ENCODE measurements at regions not wholly inside any gene's neighbourhood (a gene's known extent, or its start where the extent isn't known, plus 50 kb on each side); places are given as distances from the start of the nearest gene placed in this dataset.

- ChIA-PET CTCF (interaction anchor here (0.7 to 0.8 kb wide), 2 partner anchors 12 to 32 kb away, joined by 3 to 5 read pairs; no protein-coding TSS in a partner anchor), POLR2A (no interaction called here)
- Histone ChIP-seq H3K4me1 (ENCODE audit: control insufficient read depth, insufficient read depth, low read length) (peaks cover 18% of the 10 kb centered on the region), H3K9me3 (ENCODE audit: control insufficient read depth, insufficient read depth, low read depth, low read length) (no peaks in the 10 kb centered on the region), H3K4me3 (ENCODE audit: low read depth, low read length) (no peak overlapping the region), H3K27ac (ENCODE audit: extremely low read depth, low read depth, low read length) (no peak overlapping the region), H3K36me3 (ENCODE audit: control insufficient read depth in 2 of 2, insufficient read depth in 1 of 2, low read length in 2 of 2) (no peaks in the 10 kb centered on the region)
- TF ChIP-seq OVOL3 (tag by site-specific recombination; IDR thresholded peaks at IDR 0.05), result no peak
- no peak for TF ChIP-seq ZNF146 (tag by site-specific recombination; IDR thresholded peaks at IDR 0.05)
- TF ChIP-seq GLI4 (tag by site-specific recombination; IDR thresholded peaks at IDR 0.05), result no peak
- TF ChIP-seq, protein P1, sequence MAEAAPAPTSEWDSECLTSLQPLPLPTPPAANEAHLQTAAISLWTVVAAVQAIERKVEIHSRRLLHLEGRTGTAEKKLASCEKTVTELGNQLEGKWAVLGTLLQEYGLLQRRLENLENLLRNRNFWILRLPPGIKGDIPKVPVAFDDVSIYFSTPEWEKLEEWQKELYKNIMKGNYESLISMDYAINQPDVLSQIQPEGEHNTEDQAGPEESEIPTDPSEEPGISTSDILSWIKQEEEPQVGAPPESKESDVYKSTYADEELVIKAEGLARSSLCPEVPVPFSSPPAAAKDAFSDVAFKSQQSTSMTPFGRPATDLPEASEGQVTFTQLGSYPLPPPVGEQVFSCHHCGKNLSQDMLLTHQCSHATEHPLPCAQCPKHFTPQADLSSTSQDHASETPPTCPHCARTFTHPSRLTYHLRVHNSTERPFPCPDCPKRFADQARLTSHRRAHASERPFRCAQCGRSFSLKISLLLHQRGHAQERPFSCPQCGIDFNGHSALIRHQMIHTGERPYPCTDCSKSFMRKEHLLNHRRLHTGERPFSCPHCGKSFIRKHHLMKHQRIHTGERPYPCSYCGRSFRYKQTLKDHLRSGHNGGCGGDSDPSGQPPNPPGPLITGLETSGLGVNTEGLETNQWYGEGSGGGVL (tag by site-specific recombination; IDR thresholded peaks at IDR 0.05), result peak; percentile 44; the same call in 1 of the 2 replicates
- peak; percentile 18; the same call in 1 of the 2 replicates for TF ChIP-seq YY1 (tag by site-specific recombination; IDR thresholded peaks at IDR 0.05)
- TF ChIP-seq, protein P2, sequence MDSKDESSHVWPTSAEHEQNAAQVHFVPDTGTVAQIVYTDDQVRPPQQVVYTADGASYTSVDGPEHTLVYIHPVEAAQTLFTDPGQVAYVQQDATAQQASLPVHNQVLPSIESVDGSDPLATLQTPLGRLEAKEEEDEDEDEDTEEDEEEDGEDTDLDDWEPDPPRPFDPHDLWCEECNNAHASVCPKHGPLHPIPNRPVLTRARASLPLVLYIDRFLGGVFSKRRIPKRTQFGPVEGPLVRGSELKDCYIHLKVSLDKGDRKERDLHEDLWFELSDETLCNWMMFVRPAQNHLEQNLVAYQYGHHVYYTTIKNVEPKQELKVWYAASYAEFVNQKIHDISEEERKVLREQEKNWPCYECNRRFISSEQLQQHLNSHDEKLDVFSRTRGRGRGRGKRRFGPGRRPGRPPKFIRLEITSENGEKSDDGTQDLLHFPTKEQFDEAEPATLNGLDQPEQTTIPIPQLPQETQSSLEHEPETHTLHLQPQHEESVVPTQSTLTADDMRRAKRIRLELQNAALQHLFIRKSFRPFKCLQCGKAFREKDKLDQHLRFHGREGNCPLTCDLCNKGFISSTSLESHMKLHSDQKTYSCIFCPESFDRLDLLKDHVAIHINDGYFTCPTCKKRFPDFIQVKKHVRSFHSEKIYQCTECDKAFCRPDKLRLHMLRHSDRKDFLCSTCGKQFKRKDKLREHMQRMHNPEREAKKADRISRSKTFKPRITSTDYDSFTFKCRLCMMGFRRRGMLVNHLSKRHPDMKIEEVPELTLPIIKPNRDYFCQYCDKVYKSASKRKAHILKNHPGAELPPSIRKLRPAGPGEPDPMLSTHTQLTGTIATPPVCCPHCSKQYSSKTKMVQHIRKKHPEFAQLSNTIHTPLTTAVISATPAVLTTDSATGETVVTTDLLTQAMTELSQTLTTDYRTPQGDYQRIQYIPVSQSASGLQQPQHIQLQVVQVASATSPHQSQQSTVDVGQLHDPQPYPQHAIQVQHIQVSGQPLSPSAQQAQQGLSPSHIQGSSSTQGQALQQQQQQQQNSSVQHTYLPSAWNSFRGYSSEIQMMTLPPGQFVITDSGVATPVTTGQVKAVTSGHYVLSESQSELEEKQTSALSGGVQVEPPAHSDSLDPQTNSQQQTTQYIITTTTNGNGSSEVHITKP (tag by site-specific recombination; IDR thresholded peaks at IDR 0.05), result no peak
- no peak for TF ChIP-seq AEBP2 (tag by site-specific recombination; IDR thresholded peaks at IDR 0.05; ENCODE audit: borderline replicate concordance)
- TF ChIP-seq ZNF223 (tag by site-specific recombination; IDR thresholded peaks at IDR 0.05), result no peak
- TF ChIP-seq ZNF2 (tag by site-specific recombination; IDR thresholded peaks at IDR 0.05), result no peak
- no peak for TF ChIP-seq ZNF404 (tag by site-specific recombination; IDR thresholded peaks at IDR 0.05)
- no peak for TF ChIP-seq ZNF114 (tag by site-specific recombination; IDR thresholded peaks at IDR 0.05)
- TF ChIP-seq ZNF658 (tag by site-specific recombination; IDR thresholded peaks at IDR 0.05), result no peak
- no peak for TF ChIP-seq ZNF664 (tag by site-specific recombination; IDR thresholded peaks at IDR 0.05)
- TF ChIP-seq TSHZ1 (tag by site-specific recombination; IDR thresholded peaks at IDR 0.05; ENCODE audit: borderline replicate concordance), result no peak
- no peak for TF ChIP-seq ZFP69B (tag by site-specific recombination; IDR thresholded peaks at IDR 0.05)
Observed at GRCh38 chr6:41487860-41488432, 58.2 kb upstream of the FOXP4 start.
